Bronchial epithelial cell (primary cell): ENCODE measurements at regions not wholly inside any gene's neighbourhood (a gene's known extent, or its start where the extent isn't known, plus 50 kb on each side); places are given as distances from the start of the nearest gene placed in this dataset.
A peak's percentile ranks its signal among the peaks of the same experiment; 100 is the strongest.

Experiments used
- DNase-seq: peaks from one replicate; pipeline ENCODE4 v3.0.0-alpha.2; 2010; ENCODE audit warnings: low read depth
- FAIRE-seq: peaks from 2 replicates; lab custom pipeline; 2011; peaks lifted over from hg19 to GRCh38; lab: Jason Lieb, UNC
- H3K27me3 ChIP-seq: 2 replicates; pipeline ENCODE4 v1.5.1; 2011; ENCODE audit warnings: low read length; ENCODE audit not compliant: control insufficient read depth, insufficient read depth
- H3K36me3 ChIP-seq: 2 replicates; pipeline ENCODE4 v1.5.1; 2011; ENCODE audit warnings: low read length; ENCODE audit not compliant: control insufficient read depth, insufficient read depth
- H3K4me3 ChIP-seq: 2 replicates; pipeline ENCODE4 v1.5.1; 2011; ENCODE audit warnings: mild to moderate bottlenecking, low read depth, low read length, control low read depth
- CTCF ChIP-seq: IDR thresholded peaks from 2 replicates; pipeline ENCODE4 v1.5.1; 2011; ENCODE audit warnings: mild to moderate bottlenecking, moderate library complexity, low read length, control low read depth, inconsistent platforms; ENCODE audit not compliant: insufficient read depth, severe bottlenecking

- no peak for TF ChIP-seq CTCF
- Histone ChIP-seq H3K27me3 (no peaks in the 10 kb centered on the region), H3K4me3 (no peak overlapping the region), H3K36me3 (no peaks in the 10 kb centered on the region)
- FAIRE-seq = peak; percentile 93
- DNase-seq = peak; percentile 28
Measured at GRCh38 chr5:135242866-135243555, 156.0 kb downstream of the MACROH2A1 start.

GRCh38 chr5:135242021-135242865 is 156.8 kb downstream of the MACROH2A1 start:
- no peaks in the 10 kb centered on the region for H3K27me3 ChIP-seq
- no peak for TF ChIP-seq CTCF
- H3K36me3 ChIP-seq = no peaks in the 10 kb centered on the region
- FAIRE-seq (no peak), DNase-seq (peak; percentile 83)
- H3K4me3 ChIP-seq = no peak overlapping the region

- no peak for DNase-seq
Measured at GRCh38 chr5:135241536-135241935, 157.5 kb downstream of the MACROH2A1 start.

GRCh38 chr5:135240781-135241360 is 158.2 kb downstream of the MACROH2A1 start:
- FAIRE-seq (no peak), DNase-seq (no peak)
- Histone ChIP-seq H3K36me3 (no peaks in the 10 kb centered on the region), H3K27me3 (no peaks in the 10 kb centered on the region), H3K4me3 (no peak overlapping the region)
- no peak for TF ChIP-seq CTCF

More at GRCh38 chr5:135241536-135241935, 157.5 kb downstream of the MACROH2A1 start:
- FAIRE-seq = no peak
- H3K4me3 ChIP-seq = no peak overlapping the region
- no peaks in the 10 kb centered on the region for H3K36me3 ChIP-seq
- no peaks in the 10 kb centered on the region for H3K27me3 ChIP-seq
- TF ChIP-seq CTCF = no peak

GRCh38 chr5:135240283-135240633 is 158.8 kb downstream of the MACROH2A1 start:
- DNase-seq (no peak), FAIRE-seq (no peak)
- Histone ChIP-seq H3K27me3 (no peaks in the 10 kb centered on the region), H3K36me3 (no peaks in the 10 kb centered on the region), H3K4me3 (no peak overlapping the region)
- TF ChIP-seq CTCF = no peak
